Stomach (tissue), 8 donors: ENCODE measurements at regions not wholly inside any gene's neighbourhood (a gene's known extent, or its start where the extent isn't known, plus 50 kb on each side); places are given as distances from the start of the nearest gene placed in this dataset.
A peak's percentile ranks its signal among the peaks of the same experiment; 100 is the strongest.

Experiments
- DNase-seq, 2 donors: peaks; one replicate each; pipeline versions ENCODE4 v3.0.0 to v3.0.0-alpha.2; 2013 to 2019
- H3K27ac ChIP-seq, 5 donors: fragments of 200-600 bp in 4 of 5; sonication (generic) in 4 of 5; one replicate each; pipeline ENCODE4 v1.5.1; 2013 to 2019; ENCODE audit warnings: mild to moderate bottlenecking in 1 of 5, moderate library complexity in 1 of 5
- H3K27me3 ChIP-seq, 3 donors: fragments of 200-600 bp; sonication (generic); one replicate each; pipeline ENCODE4 v1.5.1; 2017 to 2019; ENCODE audit warnings: mixed run types in 1 of 3
- H3K36me3 ChIP-seq, 4 donors: fragments of 200-600 bp; sonication (generic); 1 replicate in 3 of 4; 2 replicates in 1 of 4; pipeline ENCODE4 v1.5.1; 2016 to 2019
- H3K4me1 ChIP-seq, 4 donors: fragments of 200-600 bp; sonication (generic); one replicate each; pipeline ENCODE4 v1.5.1; 2016 to 2019
- H3K4me3 ChIP-seq, 4 donors: fragments of 200-600 bp; sonication (generic) in 3 of 4; one replicate each; pipeline ENCODE4 v1.5.1; 2016 to 2019; ENCODE audit warnings: mild to moderate bottlenecking in 1 of 4
- H3K9me3 ChIP-seq, 4 donors: fragments of 200-600 bp; sonication (generic); one replicate each; pipeline ENCODE4 v1.5.1; 2016 to 2019
- CTCF ChIP-seq, 7 experiments: fragments of 450-650 bp in 4 of 7; fragments of 200-600 bp in 3 of 7; sonication (generic) in 3 of 7; IDR thresholded peaks; one replicate each; pipeline ENCODE4 v1.5.1; 2016 to 2019; ENCODE audit warnings: antibody characterized with exemption in 7 of 7, control low read depth in 2 of 7, mild to moderate bottlenecking in 1 of 7
- EP300 ChIP-seq: sonication (generic); formaldehyde crosslinking; IDR thresholded peaks from one replicate; pipeline ENCODE4 v1.6.1; 2017; ENCODE audit warnings: antibody characterized with exemption
- POLR2A ChIP-seq, 4 donors: fragments of 450-650 bp; IDR thresholded peaks; one replicate each; pipeline ENCODE4 v1.6.1; 2016; ENCODE audit warnings: antibody characterized with exemption in 4 of 4, control low read depth in 2 of 4, mild to moderate bottlenecking in 1 of 4, moderate library complexity in 1 of 4
- POLR2AphosphoS5 ChIP-seq, 3 donors: sonication (generic); formaldehyde crosslinking; IDR thresholded peaks; one replicate each; pipeline ENCODE4 v1.6.1; 2016; ENCODE audit warnings: antibody characterized with exemption in 3 of 3
- WGBS, 5 donors: extraction: QIAGEN DNeasy Blood & Tissue Kit in 3 of 5; methylation state at CpG; one replicate each; pipeline versions ENCODE4 v1.1.5 to v1.1.7; 2013 to 2018; 5-methylcytosine and 5-hydroxymethylcytosine counted together
- intact Hi-C: fragments of 100-400 bp; cut with DNase I; formaldehyde crosslinking; loops from one replicate; pipeline ENCODE4 v1.15.1; 2023; ENCODE audit warnings: low total_unique reads
- donor health status: healthy with polysubstance abuse.
- donor health status: Bipolar disorder and iron deficiency.
- donor health status: healthy.

GRCh38 chr14:58966997-58967396 lies 221.5 kb upstream of the DAAM1 start:
- H3K4me1 ChIP-seq, result peaks cover 0 to 7% (median 2%) of the 10 kb centered on the region in 4 donors
- intact Hi-C loops, result no loop called here
- no peak overlapping the region for H3K4me3 ChIP-seq
- H3K36me3 ChIP-seq, result no peaks in the 10 kb centered on the region
- H3K27ac ChIP-seq, result no peak overlapping the region
- WGBS, 5 donors, result 80 to 96% (median 88%) methylated on average over 4 of the region's 4 CpGs
- no peaks in the 10 kb centered on the region for H3K27me3 ChIP-seq
- no peak for TF ChIP-seq EP300
- no peak for TF ChIP-seq POLR2AphosphoS5 (IDR thresholded peaks at IDR 0.05)
- no peak for TF ChIP-seq CTCF (IDR thresholded peaks at IDR 0.05)
- no peak for TF ChIP-seq POLR2A (IDR thresholded peaks at IDR 0.05)
- no peaks in the 10 kb centered on the region for H3K9me3 ChIP-seq
- DNase-seq, result no peak

GRCh38 chr14:58969951-58970751 lies 218.3 kb upstream of the DAAM1 start:
- H3K4me1 ChIP-seq, result peaks cover 0 to 7% (median 2%) of the 10 kb centered on the region in 4 donors
- no peaks in the 10 kb centered on the region for H3K9me3 ChIP-seq
- peak in 1 of 2 donors; percentile 25 for DNase-seq
- TF ChIP-seq POLR2AphosphoS5 (IDR thresholded peaks at IDR 0.05) (no peak), EP300 (no peak)
- no peaks in the 10 kb centered on the region for H3K27me3 ChIP-seq
- intact Hi-C loops, result no loop called here
- H3K4me3 ChIP-seq, result no peak overlapping the region
- 62 to 76% (median 73%) methylated on average over 10 of the region's 10 CpGs for WGBS, 5 donors
- no peak overlapping the region for H3K27ac ChIP-seq
- no peaks in the 10 kb centered on the region for H3K36me3 ChIP-seq

GRCh38 chr14:58972233-58973017 lies 216.0 kb upstream of the DAAM1 start:
- TF ChIP-seq CTCF (IDR thresholded peaks at IDR 0.05) (no peak), POLR2A (IDR thresholded peaks at IDR 0.05) (no peak), EP300 (no peak), POLR2AphosphoS5 (IDR thresholded peaks at IDR 0.05) (no peak)
- DNase-seq, result no peak
- no peaks in the 10 kb centered on the region for H3K9me3 ChIP-seq
- H3K4me1 ChIP-seq, result peaks cover 0 to 7% (median 2%) of the 10 kb centered on the region in 4 donors
- intact Hi-C loops, result no loop called here
- H3K4me3 ChIP-seq, result no peak overlapping the region
- 40 to 63% (median 53%) methylated on average over 7 of the region's 7 CpGs for WGBS, 5 donors
- no peaks in the 10 kb centered on the region for H3K27me3 ChIP-seq
- H3K36me3 ChIP-seq, result no peaks in the 10 kb centered on the region
- no peak overlapping the region for H3K27ac ChIP-seq

GRCh38 chr14:58977366-58977765 lies 211.1 kb upstream of the DAAM1 start:
- H3K9me3 ChIP-seq, result no peaks in the 10 kb centered on the region
- TF ChIP-seq CTCF (IDR thresholded peaks at IDR 0.05), result no peak
- no peak for TF ChIP-seq POLR2A (IDR thresholded peaks at IDR 0.05)
- TF ChIP-seq POLR2AphosphoS5 (IDR thresholded peaks at IDR 0.05), result no peak

More at GRCh38 chr14:58977366-58977765, 211.1 kb upstream of the DAAM1 start:
- Histone ChIP-seq H3K4me3 (no peak overlapping the region), H3K36me3 (no peaks in the 10 kb centered on the region), H3K27me3 (no peaks in the 10 kb centered on the region), H3K4me1 (peaks cover 0 to 11% (median 0%) of the 10 kb centered on the region in 4 donors), H3K27ac (no peak overlapping the region)
- DNase-seq, result no peak
- intact Hi-C loops, result no loop called here
- 79 to 91% (median 85%) methylated on average over 2 of the region's 2 CpGs for WGBS, 5 donors
